HEK293 (cell line): ENCODE measurements at regions not wholly inside any gene's neighbourhood (a gene's known extent, or its start where the extent isn't known, plus 50 kb on each side); places are given as distances from the start of the nearest gene placed in this dataset.

Source experiments
- CTCF ChIA-PET: fragments of 350-600 bp; formaldehyde crosslinking; extraction: SDS; loops from one replicate; lab custom pipeline; 2021; ENCODE audit warnings: antibody characterized with exemption; lab: Yijun Ruan, JAX
- POLR2A ChIA-PET: fragments of 300-600 bp; formaldehyde crosslinking; extraction: SDS; loops from one replicate; lab custom pipeline; 2020; ENCODE audit warnings: antibody characterized with exemption, inconsistent platforms; lab: Yijun Ruan, JAX
- H3K27ac ChIP-seq: fragments of 200-500 bp; sonication (Bioruptor generic); 2 replicates; pipeline ENCODE4 v1.5.1; 2014; ENCODE audit warnings: low read depth, low read length, control low read depth, inconsistent platforms; ENCODE audit errors: extremely low read depth
- H3K36me3 ChIP-seq, 2 experiments: fragments of 200-500 bp in 1 of 2; sonication (Bioruptor generic) in 1 of 2; 1 replicate in 1 of 2; 2 replicates in 1 of 2; pipeline ENCODE4 v1.5.1; 2014 to 2017; ENCODE audit warnings: inconsistent platforms in 2 of 2, low read length in 2 of 2; ENCODE audit not compliant: control insufficient read depth in 2 of 2, insufficient read depth in 1 of 2
- H3K4me1 ChIP-seq: fragments of 200-500 bp; sonication (Bioruptor generic); 2 replicates; pipeline ENCODE4 v1.5.1; 2014; ENCODE audit warnings: mild to moderate bottlenecking, low read length, inconsistent platforms; ENCODE audit not compliant: control insufficient read depth, insufficient read depth
- H3K4me3 ChIP-seq: 2 replicates; pipeline ENCODE4 v1.5.1; 2011; ENCODE audit warnings: low read depth, mild to moderate bottlenecking, control low read depth, low read length, moderate library complexity
- H3K9me3 ChIP-seq: fragments of 200-500 bp; sonication (Bioruptor generic); 2 replicates; pipeline ENCODE4 v1.5.1; 2014; ENCODE audit warnings: low read depth, low read length, inconsistent platforms; ENCODE audit not compliant: control insufficient read depth, insufficient read depth
- CTCF ChIP-seq: fragments of 450-650 bp; formaldehyde crosslinking; IDR thresholded peaks from 2 replicates; pipeline ENCODE4 v1.5.1; 2016; ENCODE audit warnings: missing biosample characterization, missing genetic modification characterization
- GLIS1 ChIP-seq: fragments of 450-650 bp; formaldehyde crosslinking; IDR thresholded peaks from 2 replicates; pipeline ENCODE4 v1.5.1; 2016; ENCODE audit warnings: missing biosample characterization, missing genetic modification characterization
- REST ChIP-seq: fragments of 450-650 bp; formaldehyde crosslinking; IDR thresholded peaks from 2 replicates; pipeline ENCODE4 v1.5.1; 2016; ENCODE audit warnings: missing biosample characterization, missing genetic modification characterization
- ZBTB11 ChIP-seq: fragments of 450-650 bp; formaldehyde crosslinking; conservative IDR thresholded peaks from 2 replicates; pipeline ENCODE4 v1.5.1; 2016; ENCODE audit warnings: low read depth, missing biosample characterization, missing genetic modification characterization
- ZFP3 ChIP-seq: fragments of 450-650 bp; formaldehyde crosslinking; IDR thresholded peaks from 2 replicates; pipeline ENCODE4 v1.5.1; 2016; ENCODE audit warnings: low read depth, missing biosample characterization, missing genetic modification characterization
- ZNF112 ChIP-seq: fragments of 450-650 bp; formaldehyde crosslinking; IDR thresholded peaks from 2 replicates; pipeline ENCODE4 v1.5.0; 2017; ENCODE audit warnings: missing biosample characterization, missing genetic modification characterization
- ZNF121 ChIP-seq: fragments of 450-650 bp; formaldehyde crosslinking; IDR thresholded peaks from 2 replicates; pipeline ENCODE4 v1.5.1; 2016; ENCODE audit warnings: missing biosample characterization, missing genetic modification characterization
- ZNF132 ChIP-seq: fragments of 450-650 bp; formaldehyde crosslinking; IDR thresholded peaks from 2 replicates; pipeline ENCODE4 v1.5.1; 2017; ENCODE audit warnings: missing biosample characterization, missing genetic modification characterization, borderline replicate concordance
- ZNF157 ChIP-seq: fragments of 450-650 bp; formaldehyde crosslinking; IDR thresholded peaks from 2 replicates; pipeline ENCODE4 v1.5.1; 2016; ENCODE audit warnings: missing biosample characterization, missing genetic modification characterization
- ZNF404 ChIP-seq: fragments of 450-650 bp; formaldehyde crosslinking; IDR thresholded peaks from 2 replicates; pipeline ENCODE4 v1.5.1; 2017; ENCODE audit warnings: missing biosample characterization, missing genetic modification characterization
- ZNF518A ChIP-seq: fragments of 450-650 bp; formaldehyde crosslinking; conservative IDR thresholded peaks from 2 replicates; pipeline ENCODE4 v1.5.1; 2016; ENCODE audit warnings: low read depth, missing biosample characterization, missing genetic modification characterization
- ZNF558 ChIP-seq: fragments of 450-650 bp; formaldehyde crosslinking; IDR thresholded peaks from 2 replicates; pipeline ENCODE4 v1.5.1; 2016; ENCODE audit warnings: missing biosample characterization, missing genetic modification characterization
- ZNF623 ChIP-seq: fragments of 450-650 bp; formaldehyde crosslinking; IDR thresholded peaks from 2 replicates; pipeline ENCODE4 v1.5.1; 2016; ENCODE audit warnings: missing biosample characterization, missing genetic modification characterization
- ZNF664 ChIP-seq: fragments of 450-650 bp; formaldehyde crosslinking; IDR thresholded peaks from 2 replicates; pipeline ENCODE4 v1.5.1; 2016; ENCODE audit warnings: missing biosample characterization, missing genetic modification characterization
- ZNF670 ChIP-seq: fragments of 450-650 bp; formaldehyde crosslinking; IDR thresholded peaks from 2 replicates; pipeline ENCODE4 v1.5.1; 2016; ENCODE audit warnings: missing biosample characterization, missing genetic modification characterization, low read depth

GRCh38 chr4:100257567-100257966 lies 67.3 kb upstream of the DDIT4L start:
- ChIA-PET CTCF (no interaction called here), POLR2A (no interaction called here)
- Histone ChIP-seq H3K36me3 (no peaks in the 10 kb centered on the region), H3K4me1 (no peaks in the 10 kb centered on the region), H3K4me3 (no peak overlapping the region)
- no peak for TF ChIP-seq ZNF558
- TF ChIP-seq ZNF112 (tag by site-specific recombination) = no peak
- no peak for TF ChIP-seq ZNF157 (tag by site-specific recombination)
- TF ChIP-seq ZBTB11 (tag by site-specific recombination) = no peak
- no peak for TF ChIP-seq ZNF623 (tag by site-specific recombination)
- TF ChIP-seq GLIS1 (tag by site-specific recombination) = no peak
- TF ChIP-seq ZNF664 (tag by site-specific recombination) = no peak
- no peak for TF ChIP-seq REST (tag by site-specific recombination)
- TF ChIP-seq ZNF404 (tag by site-specific recombination) = no peak
- TF ChIP-seq, all 188 proteins: peak for 0
- no peak overlapping the region for H3K27ac ChIP-seq
- H3K9me3 ChIP-seq = no peaks in the 10 kb centered on the region

- Histone ChIP-seq H3K4me1 (no peaks in the 10 kb centered on the region), H3K36me3 (no peaks in the 10 kb centered on the region), H3K9me3 (no peaks in the 10 kb centered on the region), H3K4me3 (no peak overlapping the region), H3K27ac (no peak overlapping the region)
- ChIA-PET POLR2A (no interaction called here), CTCF (no interaction called here)
- TF ChIP-seq ZFP3 (tag by site-specific recombination) (no peak), ZNF670 (tag by site-specific recombination) (no peak), CTCF (tag by site-specific recombination) (no peak), ZNF518A (tag by site-specific recombination) (no peak), ZNF121 (tag by site-specific recombination) (no peak), ZNF132 (tag by site-specific recombination) (no peak)
These were observed 64.0 kb upstream of the DDIT4L start for GRCh38 chr4:100254237-100254636.
